ENCODE measurements at regions not wholly inside any gene's neighbourhood (a gene's known extent, or its start where the extent isn't known, plus 50 kb on each side); places are given as distances from the start of the nearest gene placed in this dataset.

DNA sequence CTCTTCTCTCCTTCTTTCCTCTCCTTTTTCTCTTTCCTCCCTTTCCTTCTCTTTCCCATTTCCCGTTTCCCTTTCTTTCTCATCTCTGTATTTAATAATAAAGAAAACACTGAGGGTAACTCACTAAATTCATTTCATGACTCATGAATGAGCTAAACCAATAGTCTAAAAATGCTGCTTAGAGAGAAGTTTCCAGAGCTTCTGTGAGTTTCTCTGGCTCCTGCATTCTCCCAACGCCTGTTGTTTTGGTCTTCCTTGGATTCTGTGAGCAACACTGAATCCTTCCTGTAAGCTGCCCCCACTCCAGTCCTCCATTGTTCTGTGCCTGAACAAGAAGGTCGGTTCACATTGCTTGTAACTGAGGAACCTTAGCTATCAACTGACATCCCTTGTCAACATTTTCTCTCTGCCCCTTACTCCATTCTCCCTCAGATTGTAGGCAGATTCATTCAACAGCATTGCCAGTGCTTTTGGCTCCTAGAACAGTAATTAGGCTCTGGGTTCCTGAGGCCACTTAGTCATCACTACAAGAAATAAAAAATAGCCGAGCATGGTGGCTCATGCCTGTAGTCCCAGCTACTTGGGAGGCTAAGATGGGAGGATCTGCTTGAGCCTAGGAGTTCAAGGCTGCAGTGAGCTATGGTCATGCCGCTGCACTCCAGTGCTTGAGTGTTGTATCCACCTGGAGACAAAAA lies 237.7 kb upstream of the KLF4 start:
- no peak for DNase-seq (ENCODE audit: low spot score)
- TF ChIP-seq, protein P1, sequence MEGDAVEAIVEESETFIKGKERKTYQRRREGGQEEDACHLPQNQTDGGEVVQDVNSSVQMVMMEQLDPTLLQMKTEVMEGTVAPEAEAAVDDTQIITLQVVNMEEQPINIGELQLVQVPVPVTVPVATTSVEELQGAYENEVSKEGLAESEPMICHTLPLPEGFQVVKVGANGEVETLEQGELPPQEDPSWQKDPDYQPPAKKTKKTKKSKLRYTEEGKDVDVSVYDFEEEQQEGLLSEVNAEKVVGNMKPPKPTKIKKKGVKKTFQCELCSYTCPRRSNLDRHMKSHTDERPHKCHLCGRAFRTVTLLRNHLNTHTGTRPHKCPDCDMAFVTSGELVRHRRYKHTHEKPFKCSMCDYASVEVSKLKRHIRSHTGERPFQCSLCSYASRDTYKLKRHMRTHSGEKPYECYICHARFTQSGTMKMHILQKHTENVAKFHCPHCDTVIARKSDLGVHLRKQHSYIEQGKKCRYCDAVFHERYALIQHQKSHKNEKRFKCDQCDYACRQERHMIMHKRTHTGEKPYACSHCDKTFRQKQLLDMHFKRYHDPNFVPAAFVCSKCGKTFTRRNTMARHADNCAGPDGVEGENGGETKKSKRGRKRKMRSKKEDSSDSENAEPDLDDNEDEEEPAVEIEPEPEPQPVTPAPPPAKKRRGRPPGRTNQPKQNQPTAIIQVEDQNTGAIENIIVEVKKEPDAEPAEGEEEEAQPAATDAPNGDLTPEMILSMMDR (IDR thresholded peaks at IDR 0.05; ENCODE audit: borderline replicate concordance, control extremely low read depth, extremely low read depth, insufficient read depth, missing control alignments): no peak
- in situ Hi-C loops (cut with MboI; ENCODE audit: low sequenced_read_pairs, unreplicated experiment): no loop called here

DNA sequence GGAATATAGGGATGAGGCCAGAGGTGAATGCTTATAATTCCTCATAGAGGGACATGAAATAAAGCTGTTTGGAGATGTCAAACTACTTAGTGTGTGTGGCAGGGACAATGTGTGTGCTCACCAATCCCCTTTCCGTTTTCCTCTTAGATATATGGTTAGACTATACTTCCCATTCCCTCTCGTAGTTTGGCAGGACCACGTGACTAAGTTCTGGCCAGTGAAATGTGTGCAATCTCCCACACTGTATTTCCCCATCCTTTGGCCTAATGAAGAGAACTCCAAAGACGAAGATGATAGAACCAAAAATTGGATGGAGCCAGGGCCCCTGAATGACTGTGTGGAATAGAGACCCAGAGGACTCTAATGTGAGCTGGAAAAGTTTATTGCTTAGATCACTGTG lies 233.4 kb upstream of the KLF4 start:
- DNase-seq (ENCODE audit: low spot score): no peak
- in situ Hi-C loops (cut with MboI; ENCODE audit: low sequenced_read_pairs, unreplicated experiment): no loop called here
- TF ChIP-seq, protein P1 (IDR thresholded peaks at IDR 0.05; ENCODE audit: borderline replicate concordance, control extremely low read depth, extremely low read depth, insufficient read depth, missing control alignments): no peak

DNA sequence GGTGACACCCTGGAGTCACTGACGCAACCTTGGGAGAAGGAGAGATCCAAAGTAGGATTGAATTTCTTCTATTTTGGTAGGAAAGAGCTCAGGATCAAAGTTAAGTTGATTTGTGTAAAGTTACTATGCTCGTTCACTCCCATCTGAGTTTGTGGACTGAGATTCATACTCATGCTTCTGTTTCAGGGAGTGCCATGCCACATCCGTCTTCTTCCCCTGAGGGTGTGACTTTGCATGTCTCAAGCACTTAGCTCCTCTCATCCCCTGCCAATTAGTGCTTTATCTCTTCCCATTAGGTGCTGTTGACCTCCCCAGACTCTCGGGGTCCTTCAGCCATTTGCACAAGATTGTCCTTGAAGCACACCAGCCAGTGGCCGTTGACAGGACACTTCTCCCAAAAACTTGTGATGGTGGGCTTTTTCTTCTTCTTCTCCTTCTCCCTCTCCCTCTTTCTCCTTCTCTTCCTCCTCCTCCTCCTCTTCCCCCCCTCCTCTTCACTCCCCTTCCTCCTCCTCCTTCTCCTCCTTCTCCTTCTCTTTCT lies 232.2 kb upstream of the KLF4 start:
- TF ChIP-seq, protein P1 (IDR thresholded peaks at IDR 0.05; ENCODE audit: borderline replicate concordance, control extremely low read depth, extremely low read depth, insufficient read depth, missing control alignments): no peak
- in situ Hi-C loops (cut with MboI; ENCODE audit: low sequenced_read_pairs, unreplicated experiment): no loop called here
- DNase-seq (ENCODE audit: low spot score): no peak

DNA sequence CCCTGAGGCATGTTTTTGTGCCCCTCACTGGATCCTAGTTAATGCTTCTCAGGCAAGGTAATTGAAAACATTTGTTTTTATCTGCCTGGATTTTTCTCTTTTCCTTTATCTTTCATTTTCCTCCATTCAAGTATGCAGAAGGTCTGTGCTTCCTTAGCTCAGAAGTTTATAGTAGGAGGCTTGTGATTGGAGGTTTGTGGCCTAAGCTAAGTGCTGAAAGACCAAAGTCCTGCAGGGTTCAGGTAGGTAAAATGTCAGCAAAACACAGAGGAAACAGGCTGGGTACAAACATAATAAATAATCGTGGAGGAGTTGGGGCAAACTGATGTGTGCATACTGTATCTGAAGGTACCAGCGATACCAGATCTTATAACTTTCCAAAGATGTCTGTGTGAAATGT lies 230.9 kb upstream of the KLF4 start:
- no peak for DNase-seq (ENCODE audit: low spot score)
- in situ Hi-C loops (cut with MboI; ENCODE audit: low sequenced_read_pairs, unreplicated experiment): no loop called here
- TF ChIP-seq, protein P1 (IDR thresholded peaks at IDR 0.05; ENCODE audit: borderline replicate concordance, control extremely low read depth, extremely low read depth, insufficient read depth, missing control alignments): no peak

DNA sequence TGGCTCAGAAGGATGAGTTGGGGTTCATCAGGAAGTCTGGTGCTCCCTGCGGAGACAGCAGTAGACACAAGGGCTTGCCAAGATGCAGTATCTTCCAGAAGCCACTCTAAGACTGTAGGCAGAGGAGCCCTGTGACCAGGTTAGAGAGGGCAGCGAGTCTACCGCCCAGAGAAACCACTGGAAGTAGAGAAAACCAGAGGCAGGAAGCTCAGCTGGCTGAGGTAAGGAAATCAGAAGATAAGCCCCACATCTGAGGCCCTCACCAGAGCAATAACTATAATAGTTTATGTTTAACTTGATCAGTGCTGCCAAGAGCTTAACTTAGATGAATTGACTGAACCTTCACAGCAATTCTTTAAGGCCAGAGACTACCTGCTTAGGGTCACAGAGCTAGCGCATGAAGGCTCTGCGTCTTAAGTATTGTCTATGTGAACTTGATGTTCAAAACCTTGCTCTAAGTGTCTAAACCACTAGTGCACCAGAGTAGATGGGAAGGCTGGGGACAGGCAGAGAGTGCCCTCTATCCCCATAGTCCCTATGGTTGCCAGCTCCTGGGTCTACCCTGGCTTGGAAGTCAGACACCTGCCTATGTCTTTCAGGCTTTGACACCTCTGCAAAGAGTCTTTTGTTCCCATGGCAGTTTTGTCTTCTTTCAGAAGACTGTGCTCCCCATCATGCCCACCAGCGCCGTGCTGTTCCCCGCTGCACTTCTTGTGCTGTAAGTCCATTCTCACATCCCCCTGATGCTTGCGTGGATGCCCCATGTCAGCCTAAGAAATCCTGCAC lies 228.2 kb upstream of the KLF4 start:
- TF ChIP-seq, protein P1 (IDR thresholded peaks at IDR 0.05; ENCODE audit: borderline replicate concordance, control extremely low read depth, extremely low read depth, insufficient read depth, missing control alignments): no peak
- DNase-seq (ENCODE audit: low spot score): no peak
- in situ Hi-C loops (cut with MboI; ENCODE audit: low sequenced_read_pairs, unreplicated experiment): no loop called here

DNA sequence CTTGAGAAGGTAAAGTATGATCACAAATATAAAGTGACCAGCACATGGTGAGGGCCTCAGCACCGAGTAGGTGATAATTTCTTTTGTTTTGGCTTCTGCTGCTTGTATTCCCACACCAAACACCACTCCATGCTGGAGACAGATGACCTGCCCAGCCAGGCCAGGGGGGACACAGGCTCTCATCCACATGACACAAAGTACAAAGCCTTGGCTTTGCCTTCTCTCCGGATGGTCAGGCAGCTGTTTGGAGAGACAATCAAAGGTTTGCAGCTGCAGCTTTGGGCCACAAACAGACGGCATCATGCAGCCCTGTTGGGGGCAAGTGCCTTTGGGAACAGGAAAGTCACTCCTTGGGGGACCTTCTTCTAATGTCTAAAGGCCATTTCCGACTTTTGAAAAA lies 226.2 kb upstream of the KLF4 start:
- TF ChIP-seq, protein P1 (IDR thresholded peaks at IDR 0.05; ENCODE audit: borderline replicate concordance, control extremely low read depth, extremely low read depth, insufficient read depth, missing control alignments): no peak
- DNase-seq (ENCODE audit: low spot score): no peak
- in situ Hi-C loops (cut with MboI; ENCODE audit: low sequenced_read_pairs, unreplicated experiment): no loop called here
